ENCODE measurements at regions not wholly inside any gene's neighbourhood (a gene's known extent, or its start where the extent isn't known, plus 50 kb on each side); places are given as distances from the start of the nearest gene placed in this dataset.

DNA sequence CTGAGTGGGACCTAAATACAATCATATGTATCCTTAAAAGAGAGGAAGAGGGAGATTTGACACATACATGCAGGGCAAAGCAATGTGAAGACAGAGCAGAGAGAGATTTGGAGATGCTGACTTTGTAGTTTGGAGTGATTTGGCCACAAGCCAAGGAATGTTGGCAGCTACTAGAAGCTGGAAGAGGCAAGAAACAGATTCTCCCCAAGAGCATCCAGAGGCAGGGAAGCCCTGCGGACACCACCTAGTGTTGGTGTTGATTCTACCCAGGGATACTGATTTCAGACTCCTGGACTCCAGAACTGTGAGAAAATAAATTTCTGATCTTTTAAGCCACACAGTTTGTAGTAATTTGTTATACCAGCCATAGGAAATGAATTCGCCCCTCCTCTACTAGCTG, 64.9 kb upstream of the OSMR start:
- H4K20me1 ChIP-seq (ENCODE audit: insufficient read depth, low read length, poor library complexity, severe bottlenecking), result no peaks in the 10 kb centered on the region
- no peak overlapping the region for H3K4me3 ChIP-seq (ENCODE audit: low read length, poor library complexity, severe bottlenecking)
- H2AFZ ChIP-seq (ENCODE audit: low read length), result no peak overlapping the region
- no peaks in the 10 kb centered on the region for H3K9me2 ChIP-seq (replicated peaks; ENCODE audit: low read depth, low read length)
- H3K9ac ChIP-seq (ENCODE audit: low read depth, low read length, poor library complexity, severe bottlenecking), result no peak overlapping the region
- no peaks in the 10 kb centered on the region for H3K4me1 ChIP-seq (ENCODE audit: insufficient read depth, low read length, poor library complexity, severe bottlenecking)
- TF ChIP-seq, protein P1, sequence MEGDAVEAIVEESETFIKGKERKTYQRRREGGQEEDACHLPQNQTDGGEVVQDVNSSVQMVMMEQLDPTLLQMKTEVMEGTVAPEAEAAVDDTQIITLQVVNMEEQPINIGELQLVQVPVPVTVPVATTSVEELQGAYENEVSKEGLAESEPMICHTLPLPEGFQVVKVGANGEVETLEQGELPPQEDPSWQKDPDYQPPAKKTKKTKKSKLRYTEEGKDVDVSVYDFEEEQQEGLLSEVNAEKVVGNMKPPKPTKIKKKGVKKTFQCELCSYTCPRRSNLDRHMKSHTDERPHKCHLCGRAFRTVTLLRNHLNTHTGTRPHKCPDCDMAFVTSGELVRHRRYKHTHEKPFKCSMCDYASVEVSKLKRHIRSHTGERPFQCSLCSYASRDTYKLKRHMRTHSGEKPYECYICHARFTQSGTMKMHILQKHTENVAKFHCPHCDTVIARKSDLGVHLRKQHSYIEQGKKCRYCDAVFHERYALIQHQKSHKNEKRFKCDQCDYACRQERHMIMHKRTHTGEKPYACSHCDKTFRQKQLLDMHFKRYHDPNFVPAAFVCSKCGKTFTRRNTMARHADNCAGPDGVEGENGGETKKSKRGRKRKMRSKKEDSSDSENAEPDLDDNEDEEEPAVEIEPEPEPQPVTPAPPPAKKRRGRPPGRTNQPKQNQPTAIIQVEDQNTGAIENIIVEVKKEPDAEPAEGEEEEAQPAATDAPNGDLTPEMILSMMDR (conservative IDR thresholded peaks at IDR 0.05; ENCODE audit: low read length), result no peak
- TF ChIP-seq EZH2phosphoT487 (IDR thresholded peaks at IDR 0.05; ENCODE audit: borderline replicate concordance), result no peak
- no peaks in the 10 kb centered on the region for H3K27me3 ChIP-seq (ENCODE audit: insufficient read depth, low read length, poor library complexity, severe bottlenecking)
- H3K79me2 ChIP-seq (ENCODE audit: insufficient read depth, low read length), result no peaks in the 10 kb centered on the region
- no peaks in the 10 kb centered on the region for H3K36me3 ChIP-seq (ENCODE audit: insufficient read depth, low read length)
- no peaks in the 10 kb centered on the region for H3K9me3 ChIP-seq (ENCODE audit: insufficient read depth, low read depth, low read length)
- no peaks in the 10 kb centered on the region for H3F3A ChIP-seq (ENCODE audit: low read depth)
- no peak overlapping the region for H3K4me2 ChIP-seq (ENCODE audit: low read depth, low read length, poor library complexity, severe bottlenecking)

DNA sequence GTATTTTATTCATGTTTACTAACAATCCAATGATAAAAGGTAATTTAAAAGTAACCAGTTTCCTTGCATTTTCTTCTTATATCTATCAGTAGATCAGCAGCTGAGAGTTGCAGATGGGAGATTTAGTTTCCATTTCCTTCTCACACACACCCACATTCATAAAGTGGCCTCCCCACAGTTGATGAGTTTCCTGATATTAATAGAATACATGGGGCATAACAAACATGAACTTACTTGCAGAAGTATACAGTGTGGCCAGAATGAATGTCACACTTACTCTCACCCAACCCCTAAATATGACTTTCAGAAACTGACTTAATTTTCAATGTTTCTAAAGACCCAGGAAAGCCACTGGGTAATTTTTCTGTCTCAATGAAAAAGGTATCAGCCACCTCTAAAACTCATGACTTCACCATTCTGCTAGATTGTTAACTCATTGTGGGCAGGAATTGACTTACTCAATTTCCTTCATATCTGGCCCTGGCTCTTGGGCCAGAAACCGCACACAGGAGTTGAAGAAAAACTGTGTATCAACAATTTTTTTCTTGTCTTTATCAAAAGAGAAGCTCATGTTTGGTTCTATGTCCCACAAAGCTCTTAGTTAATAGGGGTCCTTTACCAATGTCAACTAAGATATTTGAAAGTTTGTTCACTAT, 63.5 kb upstream of the OSMR start:
- no peaks in the 10 kb centered on the region for H3K4me1 ChIP-seq (ENCODE audit: insufficient read depth, low read length, poor library complexity, severe bottlenecking)
- H3K36me3 ChIP-seq (ENCODE audit: insufficient read depth, low read length), result no peaks in the 10 kb centered on the region
- no peaks in the 10 kb centered on the region for H3K9me3 ChIP-seq (ENCODE audit: insufficient read depth, low read depth, low read length)
- H3K9me2 ChIP-seq (replicated peaks; ENCODE audit: low read depth, low read length), result no peaks in the 10 kb centered on the region
- no peaks in the 10 kb centered on the region for H3F3A ChIP-seq (ENCODE audit: low read depth)
- TF ChIP-seq, protein P1 (conservative IDR thresholded peaks at IDR 0.05; ENCODE audit: low read length), result no peak
- no peak for TF ChIP-seq EZH2phosphoT487 (IDR thresholded peaks at IDR 0.05; ENCODE audit: borderline replicate concordance)
- H3K9ac ChIP-seq (ENCODE audit: low read depth, low read length, poor library complexity, severe bottlenecking), result no peak overlapping the region
- H3K4me2 ChIP-seq (ENCODE audit: low read depth, low read length, poor library complexity, severe bottlenecking), result no peak overlapping the region
- H3K4me3 ChIP-seq (ENCODE audit: low read length, poor library complexity, severe bottlenecking), result no peak overlapping the region
- H2AFZ ChIP-seq (ENCODE audit: low read length), result no peak overlapping the region
- H4K20me1 ChIP-seq (ENCODE audit: insufficient read depth, low read length, poor library complexity, severe bottlenecking), result no peaks in the 10 kb centered on the region
- no peaks in the 10 kb centered on the region for H3K79me2 ChIP-seq (ENCODE audit: insufficient read depth, low read length)
- H3K27me3 ChIP-seq (ENCODE audit: insufficient read depth, low read length, poor library complexity, severe bottlenecking), result no peaks in the 10 kb centered on the region

DNA sequence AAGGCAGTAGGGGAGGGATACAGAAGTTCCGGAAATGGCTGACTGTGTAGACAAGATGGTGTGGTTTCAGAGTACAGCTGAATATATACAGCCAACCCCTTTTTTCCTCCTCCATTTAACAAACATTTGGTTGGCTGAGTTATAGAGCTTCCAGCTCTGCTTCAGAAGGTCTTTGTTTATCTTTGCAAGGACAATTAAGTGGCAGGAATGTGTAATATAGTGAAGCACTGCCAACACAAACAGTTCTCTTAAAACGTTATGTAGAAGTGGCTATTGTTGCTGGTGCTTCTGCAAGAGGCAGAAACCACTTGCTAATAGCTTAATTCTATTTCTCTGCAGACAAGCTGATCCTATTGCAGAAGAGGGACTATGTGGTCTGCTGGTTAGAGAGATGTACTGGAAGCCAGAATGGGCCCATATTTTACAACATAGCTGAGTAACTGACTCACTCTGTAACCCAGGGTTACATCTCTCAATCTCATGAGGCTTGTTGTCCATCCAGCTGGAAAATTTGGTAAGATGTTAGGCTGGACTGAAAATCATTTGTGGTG, 62.7 kb upstream of the OSMR start:
- Histone ChIP-seq H3K4me3 (ENCODE audit: low read length, poor library complexity, severe bottlenecking) (no peak overlapping the region), H3K9me3 (ENCODE audit: insufficient read depth, low read depth, low read length) (no peaks in the 10 kb centered on the region), H4K20me1 (ENCODE audit: insufficient read depth, low read length, poor library complexity, severe bottlenecking) (no peaks in the 10 kb centered on the region), H3K9ac (ENCODE audit: low read depth, low read length, poor library complexity, severe bottlenecking) (no peak overlapping the region), H3F3A (ENCODE audit: low read depth) (no peaks in the 10 kb centered on the region), H3K9me2 (replicated peaks; ENCODE audit: low read depth, low read length) (no peaks in the 10 kb centered on the region), H3K4me1 (ENCODE audit: insufficient read depth, low read length, poor library complexity, severe bottlenecking) (no peaks in the 10 kb centered on the region), H3K79me2 (ENCODE audit: insufficient read depth, low read length) (no peaks in the 10 kb centered on the region), H3K36me3 (ENCODE audit: insufficient read depth, low read length) (no peaks in the 10 kb centered on the region), H2AFZ (ENCODE audit: low read length) (no peak overlapping the region), H3K4me2 (ENCODE audit: low read depth, low read length, poor library complexity, severe bottlenecking) (no peak overlapping the region), H3K27me3 (ENCODE audit: insufficient read depth, low read length, poor library complexity, severe bottlenecking) (no peaks in the 10 kb centered on the region)
- no peak for TF ChIP-seq EZH2phosphoT487 (IDR thresholded peaks at IDR 0.05; ENCODE audit: borderline replicate concordance)
- TF ChIP-seq, protein P1 (conservative IDR thresholded peaks at IDR 0.05; ENCODE audit: low read length), result no peak
